K562 (cell line): ENCODE measurements at regions not wholly inside any gene's neighbourhood (a gene's known extent, or its start where the extent isn't known, plus 50 kb on each side); places are given as distances from the start of the nearest gene placed in this dataset.
"Not testable (repeated sequence)": the region's sequence is repeated elsewhere in the genome, so short reads cannot be mapped to it uniquely, and the experiment has no call there.

Source experiments
- ARID1B ChIP-seq: fragments of 450-650 bp; IDR thresholded peaks from 2 replicates; pipeline ENCODE4 v1.6.1; 2016; ENCODE audit warnings: antibody characterized with exemption, mild to moderate bottlenecking, inconsistent platforms
- ATF4 ChIP-seq: fragments of 450-650 bp; formaldehyde crosslinking; IDR thresholded peaks from 2 replicates; pipeline ENCODE4 v1.4.0; 2022; ENCODE audit warnings: mild to moderate bottlenecking, moderate library complexity
- ATF7 ChIP-seq: fragments of 450-650 bp; IDR thresholded peaks from 2 replicates; pipeline ENCODE4 v1.7.1; 2014; ENCODE audit warnings: mild to moderate bottlenecking, moderate library complexity
- C11orf30 ChIP-seq: fragments of 450-650 bp; IDR thresholded peaks from 2 replicates; pipeline ENCODE4 v1.6.1; 2016; ENCODE audit warnings: low read depth, mild to moderate bottlenecking
- CEBPG ChIP-seq, 3 experiments: fragments of 200-800 bp in 1 of 3; sonication (Bioruptor generic) in 1 of 3; sonication (generic) in 1 of 3; formaldehyde crosslinking in 1 of 3; IDR thresholded peaks in 2 of 3; conservative IDR thresholded peaks in 1 of 3; 2 replicates each; pipeline versions ENCODE4 v1.6.1 to v1.8.0; 2016 to 2022; ENCODE audit warnings: missing compliant biosample characterization in 2 of 3, missing genetic modification characterization in 2 of 3, mild to moderate bottlenecking in 1 of 3, missing genetic modification reagents in 1 of 3
- CXXC5 ChIP-seq: fragments of 250-450 bp; sonication (Bioruptor Pico); IDR thresholded peaks from 2 replicates; pipeline ENCODE4 v1.8.0; 2022; ENCODE audit warnings: inconsistent platforms, mild to moderate bottlenecking, moderate library complexity
- ETV1 ChIP-seq: fragments of 450-650 bp; conservative IDR thresholded peaks from 2 replicates; pipeline ENCODE4 v1.6.1; 2016; ENCODE audit warnings: missing genetic modification characterization, control low read depth, low read depth, missing compliant biosample characterization
- GMEB1 ChIP-seq: fragments of 250-450 bp; sonication (Bioruptor Pico); IDR thresholded peaks from 2 replicates; pipeline ENCODE4 v1.4.0; 2020; ENCODE audit warnings: mild to moderate bottlenecking
- GTF2E2 ChIP-seq: fragments of 200-800 bp; sonication (Bioruptor generic); IDR thresholded peaks from 2 replicates; pipeline ENCODE4 v1.6.1; 2016; ENCODE audit warnings: missing genetic modification characterization, missing compliant biosample characterization
- JUN ChIP-seq, 2 experiments: sonication (generic) in 1 of 2; formaldehyde crosslinking in 1 of 2; IDR thresholded peaks; 2 replicates each; pipeline versions ENCODE4 v1.6.1 to v1.8.0; 2012 to 2022; ENCODE audit warnings: borderline replicate concordance in 2 of 2, mild to moderate bottlenecking in 2 of 2, improper control_type of control experiment in 1 of 2, low read depth in 1 of 2, low read length in 1 of 2, missing genetic modification reagents in 1 of 2
- MAFK ChIP-seq: IDR thresholded peaks from 2 replicates; pipeline ENCODE4 v1.6.1; 2011; ENCODE audit warnings: low read length, improper control_type of control experiment
- MAZ ChIP-seq, 2 experiments: fragments of 450-650 bp in 1 of 2; sonication (generic) in 1 of 2; formaldehyde crosslinking; IDR thresholded peaks in 1 of 2; conservative IDR thresholded peaks in 1 of 2; 2 replicates each; pipeline versions ENCODE4 v1.4.0 to v1.5.0; 2020; ENCODE audit warnings: mild to moderate bottlenecking in 1 of 2, missing genetic modification reagents in 1 of 2
- NFE2 ChIP-seq: IDR thresholded peaks from 2 replicates; pipeline ENCODE4 v1.6.1; 2014; ENCODE audit warnings: antibody characterized with exemption, low read depth
- POLR2G ChIP-seq: fragments of 200-400 bp; formaldehyde crosslinking; IDR thresholded peaks from 2 replicates; pipeline ENCODE4 v1.6.1; 2017; ENCODE audit warnings: low read depth, mild to moderate bottlenecking, antibody characterized with exemption, low read length, moderate library complexity
- POLR2H ChIP-seq: IDR thresholded peaks from 2 replicates; pipeline ENCODE4 v1.6.1; 2016; ENCODE audit warnings: missing genetic modification characterization, low read depth, mild to moderate bottlenecking, control low read depth, missing compliant biosample characterization, moderate library complexity
- RAD21 ChIP-seq, 2 experiments: fragments of 250-450 bp in 1 of 2; fragments of 450-650 bp in 1 of 2; sonication (Bioruptor Pico) in 1 of 2; formaldehyde crosslinking in 1 of 2; IDR thresholded peaks in 1 of 2; conservative IDR thresholded peaks in 1 of 2; 2 replicates each; pipeline versions ENCODE4 v1.4.0 to v1.8.0; 2020 to 2022; ENCODE audit warnings: mild to moderate bottlenecking in 2 of 2, moderate library complexity in 1 of 2
- RBFOX2 ChIP-seq: fragments of 200-400 bp; formaldehyde crosslinking; IDR thresholded peaks from 2 replicates; pipeline ENCODE4 v1.6.1; 2017; ENCODE audit warnings: low read depth, mild to moderate bottlenecking, low read length, moderate library complexity
- SMAD3 ChIP-seq: fragments of 450-650 bp; formaldehyde crosslinking; conservative IDR thresholded peaks from 2 replicates; pipeline ENCODE4 v1.4.0; 2020; ENCODE audit warnings: mild to moderate bottlenecking
- SMAD4 ChIP-seq: fragments of 250-450 bp; sonication (Bioruptor Pico); conservative IDR thresholded peaks from 2 replicates; pipeline ENCODE4 v1.8.0; 2021; ENCODE audit warnings: inconsistent platforms, mild to moderate bottlenecking, moderate library complexity
- SOX6 ChIP-seq: fragments of 450-650 bp; IDR thresholded peaks from 2 replicates; pipeline ENCODE4 v1.6.1; 2014; ENCODE audit warnings: mild to moderate bottlenecking
- TEAD1 ChIP-seq, 2 experiments: fragments of 450-650 bp in 1 of 2; sonication (generic) in 1 of 2; formaldehyde crosslinking; IDR thresholded peaks; 2 replicates each; pipeline versions ENCODE4 v1.4.0 to v1.8.0; 2020 to 2022; ENCODE audit warnings: mild to moderate bottlenecking in 2 of 2, missing genetic modification reagents in 1 of 2
- TRIM24 ChIP-seq, 2 experiments: fragments of 450-650 bp; IDR thresholded peaks; 2 replicates each; pipeline ENCODE4 v1.6.1; 2016
- ZNF175 ChIP-seq: fragments of 200-800 bp; sonication (Bioruptor generic); IDR thresholded peaks from 2 replicates; pipeline ENCODE4 v1.6.1; 2016; ENCODE audit warnings: low read depth, mild to moderate bottlenecking, missing genetic modification characterization, missing compliant biosample characterization
- ZNF239 ChIP-seq: fragments of 250-450 bp; sonication (Bioruptor Pico); IDR thresholded peaks from 2 replicates; pipeline ENCODE4 v1.4.0; 2020; ENCODE audit warnings: mild to moderate bottlenecking
- ZNF316 ChIP-seq: fragments of 450-650 bp; IDR thresholded peaks from 2 replicates; pipeline ENCODE4 v1.6.1; 2016
- ZNF589 ChIP-seq: fragments of 200-800 bp; sonication (Bioruptor generic); IDR thresholded peaks from 2 replicates; pipeline ENCODE4 v1.6.1; 2016; ENCODE audit warnings: low read depth, missing genetic modification characterization, missing compliant biosample characterization
- ZNF79 ChIP-seq: fragments of 250-450 bp; sonication (Bioruptor Pico); IDR thresholded peaks from 2 replicates; pipeline ENCODE4 v1.4.0; 2020; ENCODE audit warnings: low read depth, mild to moderate bottlenecking, moderate library complexity

GRCh38 chr7:55708028-55708427 is 135.7 kb upstream of the VOPP1 start (continued):
- 0 out of 2 replicates have a peak, but pooled peaks have one; percentile 3 for TF ChIP-seq GMEB1 (CRISPR knock-in tag)
- TF ChIP-seq MAZ (CRISPR knock-in tag; conservative IDR thresholded peaks at IDR 0.05 in 1 of 2, IDR thresholded peaks at IDR 0.05 in 1 of 2): 0 out of 4 replicates have a peak, but pooled peaks of 1 of the 2 experiments have one; percentile 27
- peak; percentile 69 for TF ChIP-seq RBFOX2
- peak; percentile 78 for TF ChIP-seq ATF7
- peak; percentile 93 for TF ChIP-seq CEBPG (CRISPR knock-in tag; IDR thresholded peaks at IDR 0.05)
- TF ChIP-seq CEBPG (tag; conservative IDR thresholded peaks at IDR 0.05 in 1 of 2, IDR thresholded peaks at IDR 0.05 in 1 of 2): peak; percentile 83 to 96
- TF ChIP-seq SOX6: peak; percentile 52
- TF ChIP-seq SMAD3 (CRISPR knock-in tag): 0 out of 2 replicates have a peak, but pooled peaks have one; percentile 39
- TF ChIP-seq ATF4 (CRISPR knock-in tag): peak; percentile 98
- TF ChIP-seq SMAD4: peak; percentile 69
- peak; percentile 91 for TF ChIP-seq POLR2H
- peak; percentile 66 for TF ChIP-seq MAFK
- peak; percentile 80; the same call in 1 of the 2 replicates for TF ChIP-seq C11orf30
- TF ChIP-seq GTF2E2 (tag): 0 out of 2 replicates have a peak, but pooled peaks have one; percentile 17
- TF ChIP-seq TEAD1 (CRISPR knock-in tag; IDR thresholded peaks at IDR 0.05): 0 out of 4 replicates have a peak, but pooled peaks of 1 of the 2 experiments have one; percentile 42
- TF ChIP-seq ZNF589: peak; percentile 30; the same call in 1 of the 2 replicates
- peak; percentile 87 for TF ChIP-seq JUN (IDR thresholded peaks at IDR 0.05; ENCODE audit: borderline replicate concordance, low read depth, low read length)
- TF ChIP-seq JUN (CRISPR knock-in tag; IDR thresholded peaks at IDR 0.05; ENCODE audit: borderline replicate concordance): not testable (repeated sequence)
- TF ChIP-seq POLR2G: peak; percentile 45; the same call in 1 of the 2 replicates
- 0 out of 2 replicates have a peak, but pooled peaks have one; percentile 36 for TF ChIP-seq ZNF79 (CRISPR knock-in tag)
- peak; percentile 47; the same call in 1 of the 2 replicates for TF ChIP-seq ARID1B
- 0 out of 2 replicates have a peak, but pooled peaks have one; percentile 23 for TF ChIP-seq ZNF175 (CRISPR knock-in tag)
- TF ChIP-seq NFE2: peak; percentile 80
- peak; percentile 90 to 93 for TF ChIP-seq TRIM24 (IDR thresholded peaks at IDR 0.05)
- TF ChIP-seq RAD21 (CRISPR knock-in tag; conservative IDR thresholded peaks at IDR 0.05 in 1 of 2, IDR thresholded peaks at IDR 0.05 in 1 of 2): 0 out of 4 replicates have a peak, but pooled peaks of 1 of the 2 experiments have one; percentile 9
- TF ChIP-seq CXXC5: peak; percentile 55
- peak; percentile 54; the same call in 1 of the 2 replicates for TF ChIP-seq ZNF316
- TF ChIP-seq ZNF239 (CRISPR knock-in tag): peak; percentile 22; the same call in 1 of the 2 replicates
- TF ChIP-seq ETV1: peak; percentile 46; the same call in 1 of the 2 replicates
